Activated CD8-positive, alpha-beta memory T cell treated with anti-CD3 and anti-CD28 coated beads, Interleukin-2, amount 50 U/mL, for 24 hours (primary cell): ENCODE measurements at regions not wholly inside any gene's neighbourhood (a gene's known extent, or its start where the extent isn't known, plus 50 kb on each side); places are given as distances from the start of the nearest gene placed in this dataset.
"Not testable (repeated sequence)": the region's sequence is repeated elsewhere in the genome, so short reads cannot be mapped to it uniquely, and the experiment has no call there.

Experiments
- DNase-seq: peaks from one replicate; pipeline ENCODE4 v3.0.0-alpha.2; 2020; ENCODE audit errors: extremely low read depth

DNA sequence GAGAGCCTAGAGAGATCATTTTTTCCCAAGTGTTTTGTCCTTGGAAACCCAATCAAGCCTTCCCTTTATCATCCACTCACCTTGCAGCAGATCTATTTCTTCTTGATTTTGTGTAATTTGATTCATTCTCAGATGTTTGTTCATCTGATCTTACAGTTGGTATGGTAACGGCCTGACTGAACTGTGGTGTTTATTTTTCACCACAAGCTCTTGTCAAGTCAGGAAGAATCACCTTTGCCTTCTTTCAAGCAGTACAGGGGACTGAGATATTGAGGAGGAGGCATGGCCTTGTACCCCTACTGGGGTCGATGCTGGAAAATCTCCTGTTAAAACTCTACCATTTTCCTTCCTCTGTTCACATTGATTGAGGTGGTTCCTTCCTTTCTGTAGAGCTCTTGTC is 361.4 kb upstream of the CFAP20DC start:
- no peak for DNase-seq

DNA sequence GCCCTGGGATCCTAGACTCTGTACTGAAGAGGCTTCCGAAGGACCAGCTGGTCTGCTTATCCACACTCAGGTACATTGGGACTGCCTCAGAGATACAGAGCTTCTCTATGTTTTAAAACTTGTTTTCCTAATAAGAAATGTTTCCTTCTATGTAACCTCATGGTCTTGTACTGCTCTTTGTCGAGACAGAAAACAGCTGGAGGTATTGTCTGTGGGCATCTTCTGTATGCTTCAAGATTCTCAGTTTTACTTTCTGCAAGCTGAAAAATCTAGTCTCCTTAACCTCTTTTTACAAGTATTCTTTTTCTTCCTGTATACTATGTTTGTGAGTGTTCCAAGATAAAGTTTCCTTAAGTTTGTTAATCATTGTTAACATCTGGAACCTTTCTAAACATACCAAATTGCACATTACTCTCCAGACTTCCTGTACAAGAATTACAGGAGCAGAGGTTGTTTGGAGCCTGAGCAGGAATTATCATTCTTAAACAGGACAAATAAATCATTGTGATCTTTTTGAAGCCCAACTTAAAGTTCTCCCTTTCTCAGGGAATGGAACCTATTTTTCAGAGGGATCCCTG is 358.3 kb upstream of the CFAP20DC start:
- DNase-seq, result no peak

DNA sequence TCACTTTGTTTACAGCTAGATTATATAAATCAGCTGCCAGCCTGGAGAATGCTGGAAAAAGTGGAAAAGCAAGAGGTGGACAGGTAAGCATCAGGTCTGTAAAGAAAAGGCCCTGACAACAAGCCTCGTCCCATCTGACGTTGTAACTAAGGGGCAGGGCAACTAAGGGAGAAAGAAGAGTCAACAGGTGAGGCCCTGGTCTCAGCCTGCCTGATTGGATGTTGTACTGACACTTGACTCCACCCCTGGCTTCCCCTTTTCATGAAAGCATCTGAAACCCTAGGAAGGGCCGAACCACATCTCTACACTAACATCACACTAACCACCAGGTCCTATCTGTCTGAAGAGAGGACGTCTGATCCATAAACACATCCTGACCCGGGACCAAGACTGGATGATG is 357.6 kb upstream of the CFAP20DC start:
- DNase-seq, result no peak

DNA sequence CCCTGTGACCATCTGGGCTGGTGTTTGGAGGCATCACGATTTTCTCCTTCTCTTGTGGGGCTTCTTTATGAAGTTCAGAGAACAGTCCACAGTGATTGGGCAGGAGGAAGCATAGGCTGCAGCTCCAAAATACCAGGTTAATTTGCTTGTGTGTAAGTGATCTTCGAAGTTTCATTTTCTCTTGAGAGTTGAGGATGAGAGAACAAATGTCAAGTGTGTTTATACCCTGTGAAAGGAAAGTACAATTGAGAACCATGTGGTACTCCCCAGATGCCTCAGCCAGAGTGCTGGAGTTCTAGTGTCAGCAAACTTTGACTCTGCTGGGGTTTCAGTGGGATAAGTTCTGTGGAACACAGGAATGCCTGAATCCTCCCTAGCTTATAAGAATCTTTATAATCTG is 357.1 kb upstream of the CFAP20DC start:
- no peak for DNase-seq

DNA sequence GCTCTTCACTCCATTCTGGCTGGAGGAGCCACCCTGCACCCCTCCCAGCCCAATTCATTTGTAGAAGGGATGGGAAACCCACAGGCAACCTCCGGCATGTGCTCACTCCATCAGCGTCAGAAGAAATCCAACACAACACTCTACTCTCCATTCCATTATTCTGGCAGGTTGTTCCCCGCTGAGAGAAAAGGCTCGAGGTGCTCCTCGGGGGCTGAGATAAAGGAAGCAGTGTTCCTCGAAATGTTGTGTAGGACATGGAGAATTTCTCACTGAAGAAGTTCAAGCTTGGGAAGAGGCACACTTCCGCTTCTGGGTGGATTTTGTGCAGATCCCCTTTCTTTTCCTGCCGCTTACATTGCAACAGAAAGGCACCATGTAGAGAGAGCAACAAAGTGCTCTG is 355.0 kb upstream of the CFAP20DC start:
- DNase-seq, result no peak

DNA sequence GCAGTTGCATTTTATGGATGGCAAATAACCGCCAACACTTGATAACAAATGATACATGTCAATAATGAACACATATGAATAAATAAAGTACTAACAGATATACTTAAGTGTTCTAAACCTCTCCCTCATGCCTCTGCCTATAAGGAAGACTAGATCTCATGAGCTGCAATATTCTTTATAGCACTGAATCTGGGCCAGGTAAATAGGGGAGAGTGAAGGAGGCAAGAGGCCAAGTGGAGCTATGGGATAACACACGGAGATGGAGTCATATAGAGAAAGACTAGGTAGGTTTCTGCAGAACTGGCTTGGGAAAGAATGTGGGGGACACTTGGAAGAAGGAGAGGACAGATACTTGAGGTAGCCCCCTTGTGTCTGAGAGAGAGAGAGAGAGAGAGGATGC is 354.2 kb upstream of the CFAP20DC start:
- DNase-seq, result no peak

DNA sequence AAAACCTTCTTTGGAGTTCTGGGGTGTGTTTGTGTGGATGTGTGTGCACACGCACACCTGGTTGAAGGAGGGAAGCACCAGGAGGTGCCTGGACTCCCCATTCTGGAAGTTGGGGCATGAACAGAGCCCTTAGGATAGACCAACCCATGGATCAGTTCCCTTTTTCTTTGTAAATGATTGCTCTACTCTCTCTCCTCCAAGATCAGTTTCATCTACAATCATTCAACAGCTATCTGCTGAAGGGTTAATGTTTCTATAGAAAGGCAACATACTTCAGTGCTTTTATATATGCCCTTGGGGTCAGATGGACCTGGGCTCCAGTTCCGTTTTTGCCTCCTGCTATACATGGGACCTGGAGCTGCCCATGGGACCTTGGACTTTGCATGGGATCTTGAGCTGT is 352.1 kb upstream of the CFAP20DC start:
- DNase-seq, result no peak

DNA sequence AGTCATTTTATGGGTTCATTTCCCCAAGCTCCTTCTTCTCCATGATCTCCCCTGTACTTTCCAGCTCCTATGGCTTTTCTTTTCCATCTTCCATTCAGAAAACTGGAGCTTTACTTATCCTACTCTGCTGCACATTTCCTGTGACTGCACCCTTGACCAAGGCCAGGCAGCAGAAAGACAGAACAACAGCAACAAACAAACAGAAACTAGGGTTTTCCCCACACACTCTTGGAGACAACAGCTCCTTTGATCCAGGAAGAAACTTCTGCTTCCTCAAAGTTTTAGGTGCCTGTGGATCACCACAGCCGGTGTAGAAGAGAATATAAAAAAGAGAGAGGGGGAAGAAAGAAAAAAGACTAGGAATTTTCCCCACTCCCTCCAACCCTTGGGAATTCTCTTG is 342.3 kb upstream of the CFAP20DC start:
- no peak for DNase-seq

DNA sequence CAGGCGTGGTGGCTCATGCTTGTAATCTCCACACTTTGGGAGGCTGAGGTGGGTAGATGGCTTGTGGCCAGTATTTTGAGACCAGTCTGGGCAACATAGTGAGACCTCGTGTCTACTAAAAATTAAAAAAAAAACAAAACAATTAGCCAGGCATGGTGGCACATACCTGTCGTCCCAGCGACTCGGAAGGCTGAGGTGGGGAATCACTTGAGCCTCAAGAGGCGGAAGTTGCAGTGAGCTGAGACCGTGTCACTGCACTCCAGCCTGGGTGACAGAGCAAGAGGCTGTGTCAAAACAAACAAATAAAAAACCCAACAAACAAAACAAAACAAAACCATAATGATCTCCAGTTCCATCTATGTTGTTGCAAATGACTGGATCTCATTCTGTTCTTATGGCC is 341.3 kb upstream of the CFAP20DC start:
- no peak for DNase-seq

DNA sequence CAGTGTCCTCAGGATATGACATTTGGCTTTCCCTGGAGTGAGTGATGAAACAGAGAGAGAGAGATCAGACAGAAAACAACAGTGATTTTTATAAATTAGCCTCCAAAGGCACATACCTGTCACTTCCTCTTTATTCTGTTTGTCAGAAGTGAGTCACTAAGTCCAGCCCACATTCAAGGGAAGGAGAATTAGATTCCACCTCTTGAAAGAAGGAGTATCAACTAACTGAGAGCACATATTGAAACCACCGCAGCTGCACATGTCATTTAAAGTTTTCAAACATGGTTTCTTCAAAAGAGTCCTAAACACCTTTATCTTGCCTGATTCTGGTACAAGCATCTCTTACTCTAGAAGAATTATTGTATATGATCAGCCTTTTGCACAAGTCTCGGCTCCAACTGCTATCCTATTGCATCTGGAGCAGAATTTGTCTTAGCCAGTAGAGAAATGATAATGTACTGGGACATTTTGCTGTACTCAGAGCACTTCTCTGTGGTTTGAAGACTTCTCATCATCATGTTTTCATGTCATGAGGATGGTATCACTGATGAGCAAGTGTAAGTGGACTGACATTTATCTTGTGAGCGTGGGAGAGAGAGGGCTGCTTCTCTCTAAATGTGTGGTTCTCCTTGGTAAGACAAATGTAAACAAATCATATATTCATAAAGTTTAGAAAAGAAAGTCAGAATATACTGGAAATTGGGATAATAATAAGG is 338.9 kb upstream of the CFAP20DC start:
- no peak for DNase-seq

DNA sequence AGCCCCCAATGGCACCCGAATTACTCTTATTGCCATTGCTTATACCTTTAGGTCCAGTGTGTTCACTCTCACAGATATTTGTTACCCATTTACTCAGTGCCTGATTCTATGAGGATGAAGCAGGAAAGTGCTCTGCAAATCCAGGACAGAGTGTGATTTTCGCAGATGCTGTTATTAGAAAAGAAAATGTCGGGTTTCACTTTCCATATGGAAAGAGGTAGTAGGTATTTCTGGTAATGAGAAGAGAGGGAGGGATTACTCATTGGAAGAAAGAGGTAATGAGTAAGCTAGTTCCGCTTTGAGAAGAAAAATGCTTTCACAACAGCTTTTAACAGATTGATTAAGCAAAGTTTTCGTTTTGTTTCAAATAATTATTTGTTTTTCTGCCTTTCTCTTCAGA is 336.3 kb upstream of the CFAP20DC start:
- DNase-seq, result no peak

DNA sequence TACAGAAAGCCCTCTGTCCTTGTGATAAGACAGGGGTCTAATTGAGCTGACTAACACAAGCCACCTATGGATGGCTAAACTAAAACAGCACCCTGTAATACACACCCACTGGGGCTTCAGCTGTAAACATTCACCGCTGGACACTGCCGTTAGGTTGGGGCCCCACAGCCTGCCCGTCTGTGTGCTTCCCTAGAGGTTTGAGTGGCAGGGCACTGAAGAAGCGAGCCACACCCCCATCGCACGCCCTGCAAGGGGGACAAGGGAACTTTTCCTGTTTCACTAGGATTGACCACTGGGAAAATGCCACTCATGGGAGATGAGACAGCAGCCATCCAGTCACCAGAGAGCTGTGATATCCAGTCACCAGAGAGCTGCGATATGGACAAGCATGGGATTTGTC is 335.7 kb upstream of the CFAP20DC start:
- DNase-seq, result no peak

DNA sequence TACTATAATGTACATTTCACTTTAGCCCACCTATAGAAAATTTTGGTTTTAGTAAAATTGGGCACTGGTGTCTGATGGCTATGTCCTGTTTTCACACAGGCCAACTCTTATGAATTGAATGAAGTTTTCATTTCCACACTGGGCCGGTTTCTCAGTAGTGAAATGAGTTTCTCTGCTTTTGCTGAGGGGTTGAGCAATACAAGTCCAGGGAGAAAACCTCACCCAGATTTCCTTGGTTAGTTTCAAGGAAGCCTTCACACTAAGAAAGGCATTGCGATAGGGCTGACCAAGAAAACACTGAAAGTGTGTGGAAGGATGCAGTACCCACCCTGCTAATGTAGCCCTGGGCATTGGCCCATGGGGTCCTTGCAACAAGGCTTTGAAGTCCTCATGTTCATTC is 331.5 kb upstream of the CFAP20DC start:
- no peak for DNase-seq

DNA sequence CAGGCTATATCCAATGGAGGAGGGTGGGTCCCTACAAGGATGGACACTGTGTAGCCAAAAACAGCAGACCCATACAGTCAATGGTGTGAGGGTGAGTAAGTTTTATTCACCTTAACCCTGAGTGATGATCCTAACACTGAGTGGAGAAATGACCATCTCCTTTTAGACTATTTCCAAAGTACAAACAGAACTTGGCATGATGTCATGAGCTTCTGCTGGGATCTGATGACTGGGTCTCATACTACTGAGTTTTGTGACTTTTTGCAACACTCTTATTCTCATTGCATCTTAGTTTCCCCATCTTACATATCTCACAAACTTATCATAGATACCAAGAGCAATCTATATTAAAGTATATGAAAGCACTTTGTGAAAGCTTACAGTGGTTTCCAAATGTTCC is 330.3 kb upstream of the CFAP20DC start:
- DNase-seq, result no peak

DNA sequence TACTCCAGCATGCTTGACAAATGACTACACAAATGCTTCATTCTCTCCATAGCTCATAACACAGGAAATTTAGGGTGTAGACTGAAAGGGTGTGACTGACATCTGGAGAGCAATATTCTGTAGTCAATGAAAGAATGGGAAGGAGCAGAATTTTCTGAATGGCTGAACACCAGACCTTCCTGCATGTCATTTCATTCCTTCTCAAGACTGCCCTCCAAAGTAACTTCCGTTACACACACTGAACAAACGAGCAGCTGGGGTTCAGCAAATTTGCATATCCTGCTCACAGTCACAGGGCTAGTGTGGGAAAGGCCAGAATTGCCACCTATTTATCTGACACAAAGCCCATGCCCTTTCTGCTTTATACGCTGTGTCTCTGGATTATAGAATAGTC is 325.0 kb upstream of the CFAP20DC start:
- DNase-seq, result no peak

DNA sequence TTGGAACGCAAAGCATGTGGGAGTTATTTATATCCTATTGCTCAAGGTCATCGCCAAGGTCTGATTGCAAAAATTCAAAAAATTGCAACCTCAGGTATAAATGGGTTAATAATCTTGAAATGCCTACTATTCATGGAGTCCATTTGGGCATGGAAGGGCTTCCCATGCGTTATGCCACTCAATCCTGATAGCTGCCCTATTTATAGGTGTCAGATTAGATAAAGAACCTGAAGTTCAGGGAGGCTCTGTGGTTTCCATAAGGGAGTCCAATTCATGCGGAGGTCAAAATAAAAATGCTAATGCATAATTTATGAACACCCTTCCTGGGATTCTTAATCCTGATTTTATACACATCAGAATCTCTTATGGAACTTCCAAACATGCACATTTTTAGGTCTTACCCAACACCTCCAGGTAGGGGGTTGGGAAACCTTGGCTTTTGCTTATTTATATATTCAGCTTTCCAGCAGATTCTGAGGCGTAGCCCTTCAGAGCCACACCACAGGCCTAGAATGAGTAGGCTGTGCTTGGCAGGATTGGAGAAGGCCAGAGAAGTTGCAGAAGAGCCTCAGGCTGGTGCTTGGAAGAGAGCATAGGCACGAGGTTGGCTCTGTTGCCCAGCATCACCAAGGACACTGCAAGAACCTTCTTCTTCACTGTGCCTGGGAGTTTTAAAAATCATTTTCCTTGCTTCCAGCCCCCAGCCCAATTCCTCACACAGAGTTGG is 324.4 kb upstream of the CFAP20DC start:
- DNase-seq, result no peak

DNA sequence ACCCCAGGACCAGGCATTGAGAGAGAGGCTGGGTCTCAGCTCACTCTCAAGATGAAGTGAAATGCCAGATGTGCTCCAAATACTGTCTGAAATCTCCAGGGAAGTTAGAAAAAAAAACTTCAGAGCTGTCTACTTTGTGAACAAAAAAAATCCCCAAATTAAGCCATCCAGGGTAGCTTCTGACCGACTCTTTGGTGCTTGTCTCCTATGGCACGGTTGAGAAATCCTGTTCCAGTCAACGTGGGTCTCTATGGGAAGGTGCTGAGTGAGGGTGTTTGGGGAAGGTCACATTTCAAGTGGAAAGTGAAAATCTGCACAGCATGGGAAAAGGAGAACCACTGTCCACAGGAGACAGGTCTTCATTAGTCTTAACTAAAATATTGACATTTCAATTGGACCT is 322.5 kb upstream of the CFAP20DC start:
- DNase-seq, result no peak

DNA sequence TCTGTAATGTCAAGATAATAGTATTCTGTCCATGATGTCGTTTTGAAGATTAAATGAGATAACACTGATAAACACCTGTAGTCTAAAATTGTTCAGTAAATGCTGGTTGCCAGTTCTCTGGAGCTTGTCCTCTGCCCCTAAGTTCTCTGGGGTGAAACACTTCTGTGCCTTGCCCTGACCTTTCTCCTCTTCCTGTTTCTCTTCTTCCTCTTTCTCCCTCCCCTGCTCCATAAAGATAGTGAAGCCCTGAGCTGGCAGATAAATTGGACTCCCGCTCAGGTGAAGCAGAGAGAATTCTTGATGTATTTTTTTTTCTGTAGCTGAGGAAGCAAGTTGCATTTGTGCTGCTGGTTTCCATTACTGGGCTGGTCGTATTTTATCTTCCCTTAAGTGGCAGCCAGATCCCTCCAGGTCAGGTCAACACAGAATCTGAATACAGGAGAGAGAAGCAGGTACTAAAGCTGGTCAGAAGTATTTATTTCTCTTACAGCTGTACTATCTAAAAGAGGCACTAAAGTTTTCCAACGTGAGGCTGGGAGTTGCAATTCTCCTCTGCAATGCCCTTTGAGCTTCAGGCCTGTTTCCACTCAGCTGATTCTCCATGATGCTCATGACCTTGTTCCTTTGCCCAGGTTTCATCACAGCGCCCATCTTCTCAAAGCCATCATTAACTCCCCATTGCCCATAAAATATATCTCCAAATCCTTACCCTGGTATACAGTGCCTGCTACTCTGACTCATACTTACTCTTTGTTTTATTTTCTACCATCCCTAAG is 319.3 kb upstream of the CFAP20DC start:
- no peak for DNase-seq

DNA sequence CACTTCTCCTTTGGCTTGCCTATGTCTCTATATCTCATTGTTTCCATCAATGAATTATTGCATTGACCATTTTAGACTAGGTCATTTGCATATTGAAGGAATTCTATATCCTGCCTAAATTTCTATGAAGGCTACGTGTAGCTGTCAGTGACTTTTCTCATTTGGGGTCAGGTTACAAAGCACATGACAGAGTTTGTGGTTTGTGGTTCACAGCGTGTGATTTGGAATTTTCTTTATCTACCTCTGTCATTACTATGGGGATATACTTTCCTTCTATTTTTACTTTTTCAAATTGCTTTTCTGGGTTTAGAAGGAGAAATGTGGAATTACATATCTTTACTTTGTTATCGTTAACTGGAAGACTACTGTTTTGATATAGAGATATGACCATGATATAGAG is 317.3 kb upstream of the CFAP20DC start:
- DNase-seq, result no peak

DNA sequence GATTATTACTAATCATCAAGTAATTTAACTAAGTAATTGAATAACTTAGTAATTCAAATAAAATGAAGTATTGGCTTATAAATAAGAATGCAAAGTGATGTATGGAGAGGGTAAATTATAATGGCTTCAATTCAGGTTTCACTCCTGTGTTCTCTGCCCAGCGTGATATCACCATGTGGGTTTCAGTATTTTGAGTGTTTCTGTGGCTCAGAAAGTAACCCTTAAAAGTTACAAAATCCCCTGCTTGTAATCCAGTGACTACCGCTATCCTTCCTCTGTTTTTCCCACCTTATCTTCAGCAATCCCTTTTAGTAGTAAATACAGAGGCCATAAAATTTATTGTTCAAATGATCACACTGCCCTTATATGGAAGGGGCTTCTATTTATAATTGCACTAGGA is 316.4 kb upstream of the CFAP20DC start:
- DNase-seq, result no peak

DNA sequence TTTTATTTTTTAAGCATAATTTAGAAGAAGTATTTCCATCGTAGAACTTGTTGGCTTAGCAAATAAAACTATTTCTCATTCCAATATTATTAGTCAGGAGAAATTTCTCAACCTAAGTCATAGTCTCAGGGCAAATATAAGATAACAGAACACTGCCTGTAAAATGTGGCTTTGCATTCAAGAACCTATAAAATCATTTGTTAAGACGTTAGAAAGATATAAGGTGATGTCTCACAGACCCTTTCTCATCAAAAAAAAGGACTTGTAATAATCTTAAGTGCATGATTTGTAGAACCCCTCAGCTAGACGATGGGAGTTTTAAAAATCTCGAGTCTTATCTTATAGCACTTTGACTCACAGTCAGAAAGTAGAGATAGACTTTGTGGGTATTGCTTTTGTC is 314.7 kb upstream of the CFAP20DC start:
- no peak for DNase-seq

DNA sequence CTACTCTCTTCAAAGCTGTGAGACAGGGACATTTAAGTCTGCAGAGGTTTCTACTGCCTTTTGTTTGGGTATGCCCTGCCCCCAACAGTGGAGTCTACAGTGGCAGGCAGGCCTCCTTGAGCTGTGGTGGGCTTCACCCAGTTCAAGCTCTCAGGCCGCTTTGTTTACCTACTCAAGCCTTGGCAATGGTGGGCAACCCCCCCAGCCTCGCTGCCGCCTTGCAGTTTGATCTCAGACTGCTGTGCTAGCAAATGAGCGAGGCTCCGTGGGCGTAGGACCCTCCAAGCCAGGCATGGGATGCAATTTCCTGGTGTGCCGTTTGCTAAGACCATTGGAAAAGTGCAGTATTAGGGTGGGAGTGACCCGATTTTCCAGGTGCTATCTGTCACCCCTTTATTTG is 310.5 kb upstream of the CFAP20DC start:
- DNase-seq, result not testable (repeated sequence)

DNA sequence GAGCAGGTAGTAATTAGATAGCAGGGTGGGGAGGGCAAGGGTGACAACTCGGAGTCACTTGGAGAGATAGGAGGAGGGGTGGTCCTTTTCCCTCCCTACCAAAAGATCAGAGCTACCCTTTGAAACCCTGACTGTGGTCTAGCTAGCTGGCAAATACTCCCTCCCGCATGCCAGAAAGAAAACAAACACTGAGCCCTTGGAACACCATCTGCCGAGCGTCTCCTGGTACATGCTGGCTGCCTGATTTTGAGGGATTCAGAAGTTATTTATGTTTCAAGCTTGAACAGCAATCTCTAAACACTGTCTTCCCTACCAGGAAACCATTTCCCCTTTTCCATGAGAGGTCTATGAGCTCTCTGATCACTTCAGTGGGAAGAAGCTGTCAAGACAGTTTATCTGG is 291.6 kb upstream of the CFAP20DC start:
- DNase-seq, result no peak
